Common myeloid progenitor, CD34-positive (primary cell): ENCODE measurements at regions not wholly inside any gene's neighbourhood (a gene's known extent, or its start where the extent isn't known, plus 50 kb on each side); places are given as distances from the start of the nearest gene placed in this dataset.

Experiments used
- CTCF ChIA-PET: fragments of 350-600 bp; sonication (Branson Sonifier 250); formaldehyde crosslinking; loops from one replicate; lab custom pipeline; 2021; ENCODE audit warnings: antibody characterized with exemption; lab: Charles Lee
- POLR2A ChIA-PET: fragments of 350-600 bp; sonication (Branson Sonifier 250); formaldehyde crosslinking; loops from one replicate; lab custom pipeline; 2021; ENCODE audit warnings: antibody characterized with exemption; lab: Charles Lee
- DNase-seq, 3 donors: peaks; one replicate each; pipeline versions ENCODE4 v3.0.0 to v3.0.0-alpha.2; 2013
- H3K27ac ChIP-seq, 2 experiments: 1 replicate in 1 of 2; 2 replicates in 1 of 2; pipeline ENCODE4 v1.7.0; 2013; ENCODE audit warnings: inconsistent platforms in 2 of 2, low read length in 2 of 2, mild to moderate bottlenecking in 2 of 2, low read depth in 1 of 2, moderate library complexity in 1 of 2; ENCODE audit not compliant: severe bottlenecking in 2 of 2, insufficient read depth in 1 of 2, poor library complexity in 1 of 2
- H3K27me3 ChIP-seq, 5 experiments: replicated peaks in 2 of 5; 1 replicate in 3 of 5; 2 replicates in 2 of 5; pipeline versions ENCODE4 v1.6.1 to v1.7.0; 2013; ENCODE audit warnings: low read length in 4 of 5, mild to moderate bottlenecking in 2 of 5, moderate library complexity in 2 of 5, inconsistent platforms in 1 of 5; ENCODE audit not compliant: insufficient read depth in 5 of 5, control insufficient read depth in 4 of 5
- H3K36me3 ChIP-seq, 4 experiments: 1 replicate in 2 of 4; 2 replicates in 2 of 4; pipeline versions ENCODE4 v1.6.1 to v1.7.0; 2013; ENCODE audit warnings: low read length in 3 of 4, control low read depth in 1 of 4, mild to moderate bottlenecking in 1 of 4; ENCODE audit not compliant: control insufficient read depth in 4 of 4, insufficient read depth in 4 of 4
- H3K4me1 ChIP-seq, 4 experiments: 1 replicate in 3 of 4; 2 replicates in 1 of 4; pipeline versions ENCODE4 v1.6.1 to v1.7.1; 2013; ENCODE audit warnings: low read length in 3 of 4, mild to moderate bottlenecking in 3 of 4, control low read depth in 1 of 4, inconsistent platforms in 1 of 4, moderate library complexity in 1 of 4; ENCODE audit not compliant: control insufficient read depth in 4 of 4, insufficient read depth in 4 of 4; ENCODE audit errors: control extremely low read depth in 1 of 4
- H3K4me3 ChIP-seq, 7 experiments: 1 replicate in 4 of 7; 2 replicates in 3 of 7; pipeline versions ENCODE4 v1.5.1 to v1.7.0; 2013; ENCODE audit warnings: mild to moderate bottlenecking in 7 of 7, low read length in 6 of 7, moderate library complexity in 6 of 7, inconsistent platforms in 2 of 7, low read depth in 2 of 7, control low read depth in 1 of 7; ENCODE audit not compliant: insufficient read depth in 4 of 7, control insufficient read depth in 1 of 7; ENCODE audit errors: extremely low read depth in 1 of 7
- H3K9me3 ChIP-seq, 5 experiments: 1 replicate in 4 of 5; 2 replicates in 1 of 5; pipeline versions ENCODE4 v1.6.1 to v1.7.1; 2013; ENCODE audit warnings: low read length in 4 of 5, mild to moderate bottlenecking in 2 of 5, inconsistent platforms in 1 of 5, low read depth in 1 of 5, moderate library complexity in 1 of 5; ENCODE audit not compliant: control insufficient read depth in 4 of 5, insufficient read depth in 2 of 5; ENCODE audit errors: control extremely low read depth in 1 of 5
- WGBS: methylation state at CpG from one replicate; pipeline ENCODE4 v1.1.5; 2013; ENCODE audit not compliant: insufficient coverage; 5-methylcytosine and 5-hydroxymethylcytosine counted together

DNA sequence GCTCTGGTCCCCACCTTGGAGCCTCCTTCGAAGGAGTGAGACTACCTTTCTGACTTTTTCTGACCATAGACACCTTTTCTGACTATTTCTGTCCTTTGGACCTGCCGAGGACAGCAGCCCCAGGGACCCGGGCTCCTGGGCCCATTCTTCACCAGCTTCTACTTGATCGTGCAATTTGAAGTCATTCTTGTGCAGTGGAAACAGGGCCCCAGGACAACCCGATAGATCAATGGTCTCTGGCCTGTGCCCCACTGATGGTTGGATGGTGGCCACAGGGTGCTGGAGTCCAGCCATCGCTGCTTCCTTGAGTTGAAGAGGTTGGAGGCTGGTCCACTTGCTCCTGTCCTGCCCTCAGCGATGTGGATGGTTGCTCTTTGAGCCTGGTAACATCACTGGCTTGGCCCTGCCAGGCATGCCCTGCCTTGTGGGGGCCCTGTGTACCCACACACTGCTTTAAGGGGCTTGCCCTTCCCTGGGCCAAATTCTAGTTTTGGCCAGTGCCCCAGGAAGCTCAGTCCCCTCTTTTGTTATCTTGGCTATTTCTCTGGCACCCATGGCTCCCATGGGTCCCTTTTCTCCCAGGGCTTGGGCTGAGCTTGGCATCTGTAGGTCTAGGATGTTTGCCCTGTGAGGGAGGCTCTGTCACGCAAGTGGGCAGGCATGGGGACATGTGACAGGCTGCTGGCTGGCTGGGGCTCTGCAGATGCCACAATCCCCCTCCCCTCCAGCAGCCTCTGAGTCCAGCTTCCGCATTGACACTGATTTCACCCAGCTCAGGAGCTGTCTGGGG, 375.6 kb upstream of the NUPR2 start:
- DNase-seq = no peak
- 68% methylated on average over 9 of the region's 9 CpGs for WGBS
- Histone ChIP-seq H3K36me3 (no peaks in the 10 kb centered on the region), H3K4me1 (no peaks in the 10 kb centered on the region), H3K9me3 (peaks cover 0 to 70% (median 53%) of the 10 kb centered on the region in 5 experiments), H3K27me3 (no peaks in the 10 kb centered on the region), H3K27ac (no peak overlapping the region), H3K4me3 (no peak overlapping the region)
- CTCF ChIA-PET = no interaction called here
- POLR2A ChIA-PET = no interaction called here

GRCh38 chr7:56483861-56484550, 367.8 kb upstream of the NUPR2 start:
- POLR2A ChIA-PET = no interaction called here
- Histone ChIP-seq H3K4me1 (no peaks in the 10 kb centered on the region), H3K4me3 (no peak overlapping the region), H3K27ac (no peak overlapping the region), H3K9me3 (peaks cover 5 to 47% (median 43%) of the 10 kb centered on the region in 5 experiments), H3K36me3 (no peaks in the 10 kb centered on the region), H3K27me3 (no peaks in the 10 kb centered on the region)
- 73% methylated on average over 38 of the region's 40 CpGs for WGBS
- DNase-seq = no peak
- CTCF ChIA-PET = no interaction called here

- ChIA-PET POLR2A (no interaction called here), CTCF (no interaction called here)
- no peak for DNase-seq
- Histone ChIP-seq H3K36me3 (no peaks in the 10 kb centered on the region), H3K9me3 (peaks cover 5 to 51% (median 48%) of the 10 kb centered on the region in 5 experiments), H3K4me3 (no peak overlapping the region), H3K4me1 (no peaks in the 10 kb centered on the region), H3K27ac (no peak overlapping the region), H3K27me3 (no peaks in the 10 kb centered on the region)
- WGBS = 69% methylated on average over 22 of the region's 22 CpGs
Observed at GRCh38 chr7:56483153-56483552, 366.9 kb upstream of the NUPR2 start.

GRCh38 chr7:56479748-56480147, 363.5 kb upstream of the NUPR2 start:
- no peak for DNase-seq
- Histone ChIP-seq H3K4me3 (no peak overlapping the region), H3K4me1 (no peaks in the 10 kb centered on the region), H3K9me3 (peaks cover 3 to 62% (median 57%) of the 10 kb centered on the region in 5 experiments), H3K27me3 (no peaks in the 10 kb centered on the region), H3K36me3 (no peaks in the 10 kb centered on the region), H3K27ac (no peak overlapping the region)
- CTCF ChIA-PET = no interaction called here
- POLR2A ChIA-PET = no interaction called here
- 86% methylated on average over 3 of the region's 3 CpGs for WGBS

DNA sequence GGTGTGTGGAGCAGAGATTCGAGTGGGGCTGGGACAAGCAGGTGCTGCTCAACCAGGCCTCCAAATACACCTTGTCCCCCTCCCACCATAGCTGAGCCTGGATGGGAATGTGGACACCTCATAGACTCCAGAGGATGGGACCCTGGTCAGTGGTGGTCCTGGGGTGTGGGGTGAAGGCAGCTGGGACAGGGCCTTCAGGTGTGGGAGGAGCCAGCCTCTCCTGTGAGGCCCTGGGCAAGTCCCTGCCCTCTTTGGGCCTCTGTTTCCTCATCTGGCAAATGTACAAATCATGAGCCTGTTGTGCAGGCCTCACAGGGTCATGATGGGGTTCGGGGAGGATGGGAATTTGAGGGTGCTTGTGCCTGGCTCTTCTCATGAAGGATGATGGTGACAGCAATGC, 362.9 kb upstream of the NUPR2 start:
- DNase-seq = no peak
- no peak overlapping the region for H3K4me3 ChIP-seq
- H3K9me3 ChIP-seq = peaks cover 3 to 61% (median 54%) of the 10 kb centered on the region in 5 experiments
- no peaks in the 10 kb centered on the region for H3K36me3 ChIP-seq
- POLR2A ChIA-PET = no interaction called here
- H3K4me1 ChIP-seq = no peaks in the 10 kb centered on the region
- no peak overlapping the region for H3K27ac ChIP-seq
- H3K27me3 ChIP-seq = no peaks in the 10 kb centered on the region
- CTCF ChIA-PET = no interaction called here
- 42% methylated on average over 2 of the region's 2 CpGs for WGBS

GRCh38 chr7:56474271-56474670, 358.1 kb upstream of the NUPR2 start:
- no peak for DNase-seq
- peaks cover 0 to 76% (median 42%) of the 10 kb centered on the region in 5 experiments for H3K9me3 ChIP-seq
- ChIA-PET CTCF (no interaction called here), POLR2A (no interaction called here)
- WGBS = 60% methylated on average over 6 of the region's 6 CpGs
- H3K4me1 ChIP-seq = no peaks in the 10 kb centered on the region
- H3K36me3 ChIP-seq = no peaks in the 10 kb centered on the region
- no peak overlapping the region for H3K4me3 ChIP-seq
- H3K27ac ChIP-seq = no peak overlapping the region
- H3K27me3 ChIP-seq = no peaks in the 10 kb centered on the region

DNA sequence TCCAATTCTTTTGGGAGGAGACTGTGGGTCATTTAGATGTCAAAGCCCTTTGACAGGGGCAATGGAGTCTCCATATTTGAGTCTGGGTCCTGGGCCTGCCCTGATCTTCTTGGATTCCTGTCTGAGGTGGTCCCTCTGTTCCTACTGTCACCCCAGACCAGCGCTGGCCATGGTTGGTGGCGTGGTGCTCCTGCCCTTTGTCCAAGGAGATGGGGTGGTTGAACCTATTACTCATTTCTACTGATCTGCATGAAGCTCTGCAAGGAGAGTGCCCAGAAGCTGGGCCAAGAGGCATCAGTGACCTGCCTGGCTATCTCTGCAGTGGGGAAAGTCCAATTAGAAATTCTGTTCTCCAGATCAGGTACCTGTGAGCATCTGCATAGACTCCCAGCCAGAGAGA, 355.6 kb upstream of the NUPR2 start:
- H3K4me1 ChIP-seq = no peaks in the 10 kb centered on the region
- no peaks in the 10 kb centered on the region for H3K36me3 ChIP-seq
- ChIA-PET CTCF (no interaction called here), POLR2A (no interaction called here)
- H3K27ac ChIP-seq = no peak overlapping the region
- no peak for DNase-seq
- peaks cover 0 to 79% (median 42%) of the 10 kb centered on the region in 5 experiments for H3K9me3 ChIP-seq
- H3K4me3 ChIP-seq = no peak overlapping the region
- H3K27me3 ChIP-seq = no peaks in the 10 kb centered on the region
- WGBS = 58% methylated on average over 2 of the region's 2 CpGs
